ENCODE measurements at regions not wholly inside any gene's neighbourhood (a gene's known extent, or its start where the extent isn't known, plus 50 kb on each side); places are given as distances from the start of the nearest gene placed in this dataset.

DNA sequence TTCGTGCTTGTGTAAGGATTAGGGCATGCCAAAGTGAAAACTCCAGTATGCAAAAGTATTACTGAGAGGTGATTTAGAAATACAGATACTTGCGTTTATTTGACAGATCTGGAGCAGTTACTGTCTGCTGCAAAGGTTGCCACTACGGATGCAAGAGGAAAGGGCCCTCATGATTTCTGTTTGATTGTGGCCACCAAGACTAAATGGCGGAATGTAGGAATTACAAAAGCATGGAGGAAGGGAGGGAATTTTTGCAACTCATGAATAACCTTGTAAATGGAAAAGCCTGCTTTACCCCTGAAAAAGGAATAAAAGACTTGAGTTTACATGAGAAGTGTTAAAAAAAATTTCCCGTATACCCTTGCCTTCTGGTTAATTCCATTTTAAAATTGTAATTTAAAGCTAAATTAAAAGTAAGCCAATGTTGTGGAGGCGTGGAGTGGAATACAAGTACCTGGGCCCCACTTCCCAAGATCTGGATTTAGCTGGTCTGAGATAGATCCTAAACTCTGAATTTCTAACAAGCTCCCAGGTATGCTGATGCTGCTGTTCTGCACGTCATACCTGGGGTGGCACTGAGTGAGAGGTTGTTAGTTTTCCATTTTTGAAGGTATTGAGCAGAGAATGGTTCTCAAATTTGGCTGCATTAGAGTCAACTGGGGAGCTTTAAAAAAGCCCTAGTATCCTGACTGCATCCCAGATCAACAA lies 56.6 kb upstream of the NKX2-2 start:
- TF ChIP-seq, protein P1, sequence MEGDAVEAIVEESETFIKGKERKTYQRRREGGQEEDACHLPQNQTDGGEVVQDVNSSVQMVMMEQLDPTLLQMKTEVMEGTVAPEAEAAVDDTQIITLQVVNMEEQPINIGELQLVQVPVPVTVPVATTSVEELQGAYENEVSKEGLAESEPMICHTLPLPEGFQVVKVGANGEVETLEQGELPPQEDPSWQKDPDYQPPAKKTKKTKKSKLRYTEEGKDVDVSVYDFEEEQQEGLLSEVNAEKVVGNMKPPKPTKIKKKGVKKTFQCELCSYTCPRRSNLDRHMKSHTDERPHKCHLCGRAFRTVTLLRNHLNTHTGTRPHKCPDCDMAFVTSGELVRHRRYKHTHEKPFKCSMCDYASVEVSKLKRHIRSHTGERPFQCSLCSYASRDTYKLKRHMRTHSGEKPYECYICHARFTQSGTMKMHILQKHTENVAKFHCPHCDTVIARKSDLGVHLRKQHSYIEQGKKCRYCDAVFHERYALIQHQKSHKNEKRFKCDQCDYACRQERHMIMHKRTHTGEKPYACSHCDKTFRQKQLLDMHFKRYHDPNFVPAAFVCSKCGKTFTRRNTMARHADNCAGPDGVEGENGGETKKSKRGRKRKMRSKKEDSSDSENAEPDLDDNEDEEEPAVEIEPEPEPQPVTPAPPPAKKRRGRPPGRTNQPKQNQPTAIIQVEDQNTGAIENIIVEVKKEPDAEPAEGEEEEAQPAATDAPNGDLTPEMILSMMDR (IDR thresholded peaks at IDR 0.05): no peak
- TF ChIP-seq POLR2A (IDR thresholded peaks at IDR 0.05): no peak
